Astrocyte of the hippocampus (primary cell): ENCODE measurements at regions not wholly inside any gene's neighbourhood (a gene's known extent, or its start where the extent isn't known, plus 50 kb on each side); places are given as distances from the start of the nearest gene placed in this dataset.
"Not testable (repeated sequence)": the region's sequence is repeated elsewhere in the genome, so short reads cannot be mapped to it uniquely, and the experiment has no call there.

Experiments used
- DNase-seq: peaks from one replicate; pipeline ENCODE4 v3.0.0; 2011; ENCODE audit warnings: low read depth, low spot score

DNA sequence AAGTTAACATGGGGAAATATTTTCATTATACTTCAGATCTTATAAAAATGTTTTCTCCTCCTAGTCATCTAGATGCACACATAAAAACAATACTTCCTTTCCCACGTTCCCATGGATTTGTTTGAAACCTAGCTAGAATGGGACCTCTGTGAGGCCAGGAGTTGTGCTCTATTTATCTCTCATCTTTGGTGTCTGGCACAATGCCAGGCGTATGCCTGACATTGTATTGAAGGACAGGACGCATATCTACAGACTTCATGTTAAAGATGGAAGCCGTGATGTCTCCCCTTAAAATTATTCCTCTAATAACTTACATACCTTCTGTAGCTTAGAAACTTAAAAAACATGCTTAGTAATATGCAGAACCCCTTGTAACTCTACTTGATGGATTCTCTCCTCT, 394.5 kb upstream of the FAT1 start:
- no peak for DNase-seq

DNA sequence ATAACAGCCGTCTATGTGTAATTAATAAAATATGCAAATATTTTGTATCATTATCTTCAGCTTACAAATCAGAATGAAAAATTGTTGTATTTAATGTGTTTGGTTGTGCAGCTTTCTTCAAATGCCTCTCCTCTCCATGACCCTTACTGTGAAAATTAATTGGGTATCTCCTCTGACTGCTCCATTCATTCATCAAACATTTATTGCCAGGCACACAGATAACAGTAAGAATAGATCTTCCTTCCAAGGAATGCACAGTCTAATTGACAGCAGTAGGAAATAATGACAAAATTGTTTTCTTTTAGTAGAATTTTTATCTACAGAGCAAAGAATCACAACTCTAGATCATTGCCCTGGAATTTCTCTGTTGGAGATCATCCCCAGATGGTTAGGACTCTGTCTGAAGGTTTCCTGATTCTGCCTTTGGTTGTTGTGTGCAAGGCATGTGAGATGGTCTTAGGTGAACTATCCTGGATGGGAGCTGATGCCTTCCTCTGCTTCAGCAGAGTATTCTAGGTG, 395.0 kb upstream of the FAT1 start:
- DNase-seq: no peak

DNA sequence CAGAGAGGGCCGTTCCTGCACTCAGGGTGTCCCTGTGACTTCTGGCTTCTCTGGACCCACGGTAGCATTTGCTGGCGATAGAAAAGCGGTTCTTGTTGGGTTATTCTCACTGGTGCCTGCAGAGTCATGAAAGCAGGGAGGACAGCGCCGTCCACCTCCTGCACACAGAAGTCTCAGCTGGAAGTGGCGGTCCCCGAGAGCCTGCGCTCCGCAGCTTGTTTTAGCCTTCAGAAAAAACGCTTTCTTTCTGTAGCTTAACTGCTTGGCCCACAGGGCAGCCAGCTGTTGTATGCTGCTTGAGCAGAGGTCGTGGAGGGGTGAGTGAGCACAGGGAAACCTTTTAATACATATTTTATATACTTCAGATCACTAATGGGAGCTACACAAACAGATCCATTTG, 400.7 kb upstream of the FAT1 start:
- DNase-seq: no peak

DNA sequence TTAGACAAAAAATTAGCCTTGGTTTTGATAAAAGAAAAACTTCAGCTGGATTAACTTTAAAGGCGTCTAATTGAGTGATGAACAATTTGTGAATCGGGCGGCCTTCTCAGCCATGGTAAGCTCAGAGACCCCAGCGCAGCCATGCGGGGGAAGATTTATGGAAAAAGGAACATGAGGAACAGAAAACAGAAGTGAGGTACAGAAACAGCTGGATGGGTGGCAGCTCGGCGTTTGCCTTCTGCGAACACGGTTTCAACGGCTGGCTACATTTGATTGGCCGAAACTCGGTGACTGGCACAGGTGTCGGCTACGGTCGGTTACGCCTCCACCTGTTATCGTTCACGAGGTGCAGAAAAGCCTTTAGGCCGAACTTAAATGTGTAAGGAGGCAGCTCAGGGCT, 401.4 kb upstream of the FAT1 start:
- DNase-seq: no peak

- no peak for DNase-seq
Measured at GRCh38 chr4:187127456-187127855, 403.8 kb upstream of the FAT1 start.

GRCh38 chr4:187128222-187128621, 404.6 kb upstream of the FAT1 start:
- DNase-seq: peak; percentile 53

DNA sequence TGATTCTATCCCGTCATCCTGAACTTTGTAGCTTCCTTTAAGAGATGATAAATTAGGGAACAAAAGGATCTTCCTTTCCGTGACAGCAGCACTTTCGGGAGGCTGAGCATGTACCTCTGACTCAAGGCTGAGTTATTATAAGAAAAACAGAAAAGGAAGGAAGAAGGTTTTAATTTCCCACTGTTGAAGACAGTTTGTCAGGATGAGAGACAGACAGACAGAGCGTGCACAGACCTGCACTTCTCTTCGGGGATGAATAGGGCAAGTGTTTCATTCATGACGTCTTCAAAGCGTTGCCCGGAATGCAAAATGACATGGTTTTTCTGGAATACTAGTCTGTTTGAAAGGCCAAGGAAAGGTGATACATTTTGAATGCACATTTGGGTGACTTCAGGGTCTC, 405.3 kb upstream of the FAT1 start:
- DNase-seq: peak; percentile 40

DNA sequence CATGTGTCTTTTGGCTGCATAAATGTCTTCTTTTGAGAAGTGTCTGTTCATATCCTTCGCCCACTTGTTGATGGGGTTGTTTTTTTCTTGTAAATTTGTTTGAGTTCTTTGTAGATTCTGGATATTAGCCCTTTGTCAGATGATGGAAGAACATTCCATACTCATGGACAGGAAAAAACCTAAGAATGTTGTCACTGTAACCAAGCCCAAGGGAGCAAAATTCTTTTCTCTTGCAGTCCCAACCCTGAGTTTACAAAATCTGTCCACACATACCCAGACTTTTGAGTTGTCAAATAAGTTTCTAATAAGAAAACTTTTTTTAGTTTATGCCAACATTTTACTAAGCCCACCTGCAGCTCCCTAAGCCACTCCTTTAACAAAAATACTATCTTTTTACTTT, 408.2 kb upstream of the FAT1 start:
- DNase-seq: not testable (repeated sequence)

DNA sequence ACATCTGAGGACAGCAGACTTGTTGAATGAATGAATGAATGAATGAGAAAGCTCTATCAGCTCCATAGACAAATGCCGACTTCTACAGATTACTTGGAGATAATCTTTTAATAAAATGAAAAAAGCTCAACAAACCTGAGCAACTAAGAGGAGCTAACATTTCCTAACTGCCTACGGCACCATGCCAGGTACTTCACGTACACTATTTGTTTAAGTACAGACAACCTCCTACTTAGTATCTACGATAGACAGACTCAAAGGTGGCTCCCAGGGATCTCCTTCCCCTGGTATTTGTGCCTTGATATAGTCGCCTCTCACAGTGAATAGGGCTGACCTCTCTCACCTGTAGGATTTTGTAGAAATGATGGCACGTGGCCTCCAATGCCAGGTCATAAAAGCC, 412.2 kb upstream of the FAT1 start:
- DNase-seq: no peak

- no peak for DNase-seq
Measured at GRCh38 chr4:187139141-187139540, 415.5 kb upstream of the FAT1 start.

DNA sequence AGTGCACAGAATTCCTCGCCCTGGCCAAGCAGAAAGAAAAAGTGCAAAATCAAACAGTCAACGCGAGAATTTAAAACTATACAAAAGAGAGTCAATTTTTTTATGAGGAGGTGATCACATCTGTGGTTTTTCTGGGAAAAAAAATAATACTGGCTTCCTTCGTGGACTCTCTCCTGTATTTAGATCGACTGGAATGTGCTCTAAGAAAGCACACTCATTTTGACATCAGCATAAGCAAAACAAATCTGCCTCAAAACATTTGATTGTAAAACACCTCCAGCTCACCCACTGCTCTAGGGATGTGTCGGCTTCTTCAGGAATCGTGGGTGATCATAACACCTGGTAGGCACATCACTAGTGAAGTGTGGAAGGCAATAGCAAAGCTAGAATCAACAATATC, 417.4 kb upstream of the FAT1 start:
- peak; percentile 27 for DNase-seq

DNA sequence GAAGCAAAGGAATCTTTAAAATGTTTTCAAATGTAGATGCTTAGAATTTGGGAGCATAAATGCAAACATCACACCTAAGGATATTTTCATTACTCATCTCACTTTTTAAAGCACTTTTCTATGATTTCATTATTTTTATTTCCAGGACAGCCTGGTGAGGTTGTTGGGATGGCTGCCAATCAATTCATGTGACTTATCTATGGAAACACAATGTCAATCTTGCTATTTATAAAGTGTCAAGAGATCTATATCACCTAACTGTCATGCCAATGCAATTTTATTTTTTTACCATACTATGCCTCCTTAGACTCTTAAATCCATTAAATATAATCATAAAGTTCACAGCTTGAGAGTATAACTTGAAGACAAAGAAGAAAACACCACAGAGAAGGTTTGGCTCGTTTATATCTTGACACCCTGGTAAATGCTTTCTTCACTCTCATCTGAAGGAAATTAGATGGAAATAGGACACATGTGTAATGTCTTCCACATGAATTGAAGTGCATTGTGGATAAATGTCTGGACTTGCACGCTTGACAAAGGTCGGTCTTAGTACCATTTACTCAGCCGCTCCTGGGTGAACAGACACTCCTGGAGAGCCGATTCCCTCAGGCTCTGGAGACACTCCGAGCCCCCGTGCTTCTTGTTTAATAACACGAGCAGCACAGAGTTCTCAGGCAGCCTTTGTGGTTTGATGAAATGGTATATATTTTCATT, 425.7 kb upstream of the FAT1 start:
- DNase-seq: no peak

DNA sequence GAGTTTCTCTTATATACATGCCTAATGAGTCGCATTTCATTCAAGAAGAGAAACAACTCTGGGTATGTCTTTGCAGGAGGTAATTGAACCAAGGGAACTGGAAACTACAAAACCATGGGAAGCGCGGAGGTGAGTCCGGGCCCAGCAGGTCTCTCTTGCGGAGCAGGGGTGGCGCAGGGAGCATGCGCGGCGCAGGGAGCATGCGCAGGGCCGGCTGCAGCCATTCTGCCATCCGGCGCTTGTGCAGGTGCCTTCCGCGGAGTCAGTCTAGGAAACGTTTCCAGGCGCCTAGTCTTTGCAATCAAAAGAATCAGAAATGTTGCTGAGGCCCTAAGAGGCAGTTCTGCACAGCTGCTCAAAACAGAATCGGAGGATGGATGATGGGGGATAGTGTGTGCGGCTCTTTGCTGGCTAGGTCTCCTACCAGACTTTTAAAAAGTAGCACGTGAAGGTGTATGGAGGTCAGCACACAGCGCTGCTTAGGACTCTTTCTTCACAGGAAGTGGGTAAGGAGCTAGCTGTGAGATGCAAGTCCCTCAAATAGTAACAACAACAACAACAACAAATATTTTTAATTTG, 433.8 kb upstream of the FAT1 start:
- DNase-seq: no peak

- DNase-seq: no peak
Measured at GRCh38 chr4:187158003-187158402, 434.3 kb upstream of the FAT1 start.

DNA sequence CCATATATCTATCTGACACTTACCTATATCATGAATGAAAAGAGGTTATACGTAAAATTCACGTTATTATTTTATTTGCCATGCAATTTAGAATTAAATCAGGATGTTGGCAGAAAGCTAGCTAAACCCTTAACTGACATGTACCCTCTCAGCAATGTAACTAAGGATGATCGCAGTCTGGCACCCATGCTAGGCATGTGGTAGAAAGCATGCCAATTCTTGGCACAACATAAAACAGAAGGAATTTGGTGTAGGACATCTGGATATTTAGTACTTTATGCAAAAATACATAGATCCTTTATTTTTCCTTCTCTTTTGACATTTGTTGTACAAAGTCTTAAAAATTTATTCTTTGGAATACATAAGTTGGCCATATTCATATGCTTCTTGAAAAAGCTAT, 436.8 kb upstream of the FAT1 start:
- DNase-seq: no peak

DNA sequence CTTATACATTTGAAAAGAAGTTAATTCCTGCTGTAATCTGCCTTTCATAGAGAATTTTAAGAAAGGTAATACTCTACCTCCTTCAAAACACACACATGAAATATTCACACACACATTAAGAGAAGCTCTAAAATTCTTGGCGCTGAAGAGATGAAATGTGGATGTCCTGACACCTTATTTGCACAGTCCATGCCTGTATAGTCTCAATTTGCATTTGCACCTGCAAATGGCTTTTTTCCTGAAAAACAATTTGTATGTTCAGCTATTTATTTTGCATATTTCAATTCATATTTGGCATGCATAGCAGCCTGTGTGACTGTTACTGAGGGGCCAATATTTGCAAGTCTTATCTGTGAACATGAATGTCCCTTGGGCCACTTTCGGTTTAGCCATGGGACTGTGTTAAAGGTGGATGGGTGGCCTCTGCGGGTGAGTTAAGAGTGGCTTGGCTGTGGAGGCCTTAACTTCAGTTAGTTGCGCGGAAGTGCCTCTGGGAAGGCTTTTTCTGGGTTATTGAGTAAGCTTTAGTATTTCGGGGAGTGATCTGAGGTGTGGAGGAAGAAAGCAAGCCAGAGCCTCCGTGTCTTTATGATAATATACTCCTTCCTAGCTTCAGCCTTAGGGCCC, 443.3 kb upstream of the FAT1 start:
- DNase-seq: no peak

DNA sequence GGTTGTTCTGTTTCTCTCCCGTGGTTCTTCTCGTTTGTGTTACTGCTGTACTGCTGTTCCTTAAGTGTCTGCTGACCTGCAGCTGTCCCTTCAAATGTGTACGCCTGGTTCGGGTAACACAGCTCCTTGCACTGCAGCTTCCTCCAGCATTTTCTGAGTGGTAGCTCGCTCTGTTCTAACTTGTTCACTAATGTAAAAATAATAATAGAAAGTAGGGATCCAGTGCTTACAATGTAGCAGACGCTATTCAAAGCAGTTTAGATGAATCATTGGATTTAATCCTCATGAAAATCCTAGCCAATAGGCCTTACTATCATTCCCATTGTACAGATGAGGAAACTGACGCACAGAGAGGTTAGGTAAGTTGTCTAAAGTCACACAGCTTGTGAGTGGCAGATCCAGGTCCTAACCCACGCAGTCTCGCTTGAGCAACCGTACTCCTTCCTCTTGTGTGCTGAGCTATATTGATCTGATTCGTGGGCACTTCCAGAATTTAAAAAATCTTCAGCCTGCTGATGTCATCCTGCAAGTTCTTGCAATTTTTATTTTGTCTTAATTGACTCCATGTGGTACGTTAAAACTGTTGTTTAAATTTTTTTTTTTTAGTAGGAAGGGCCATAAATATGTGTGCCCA, 448.2 kb upstream of the FAT1 start:
- DNase-seq: peak; percentile 15

DNA sequence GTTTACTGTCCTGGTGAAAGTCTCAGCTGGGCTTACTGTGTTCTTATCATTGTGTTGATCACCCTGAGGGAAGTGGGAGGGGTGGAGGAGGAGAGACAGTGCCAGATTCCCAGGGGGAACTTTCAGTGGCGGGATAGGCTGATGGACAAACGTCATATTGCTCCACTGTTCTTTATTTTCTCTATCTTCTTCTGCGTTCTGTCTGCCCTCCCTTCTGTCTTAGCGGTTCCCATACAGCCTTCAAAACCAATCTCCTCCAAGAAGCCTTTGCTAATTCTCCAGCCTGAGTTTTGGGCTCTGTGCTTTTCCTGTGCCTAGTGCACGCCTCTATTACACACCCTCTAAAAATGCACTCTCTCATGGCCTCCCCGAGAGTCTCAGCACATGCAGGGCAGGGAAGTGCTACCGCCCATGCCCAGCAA, 448.7 kb upstream of the FAT1 start:
- DNase-seq: peak; percentile 70

DNA sequence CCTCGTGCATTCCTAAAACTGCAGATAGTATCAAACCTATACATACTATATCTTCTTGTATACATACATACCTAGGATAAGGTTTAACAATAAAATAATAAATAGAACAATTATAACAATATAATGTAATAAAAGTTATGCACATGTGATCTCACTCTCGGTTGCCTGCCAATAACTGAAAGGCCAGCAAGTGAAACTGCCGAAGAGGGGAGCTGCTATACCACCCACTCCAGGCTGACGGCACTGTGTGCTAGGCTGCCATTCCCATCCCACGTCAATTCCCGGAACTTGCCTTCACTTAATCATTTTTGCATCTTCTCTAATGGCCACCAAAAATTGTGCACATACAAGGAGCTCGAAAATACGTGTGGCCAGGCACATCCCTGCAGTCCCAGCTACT, 451.1 kb upstream of the FAT1 start:
- no peak for DNase-seq

GRCh38 chr4:187175197-187175596, 451.5 kb upstream of the FAT1 start:
- DNase-seq: no peak

GRCh38 chr4:187176261-187176910, 452.7 kb upstream of the FAT1 start:
- no peak for DNase-seq

DNA sequence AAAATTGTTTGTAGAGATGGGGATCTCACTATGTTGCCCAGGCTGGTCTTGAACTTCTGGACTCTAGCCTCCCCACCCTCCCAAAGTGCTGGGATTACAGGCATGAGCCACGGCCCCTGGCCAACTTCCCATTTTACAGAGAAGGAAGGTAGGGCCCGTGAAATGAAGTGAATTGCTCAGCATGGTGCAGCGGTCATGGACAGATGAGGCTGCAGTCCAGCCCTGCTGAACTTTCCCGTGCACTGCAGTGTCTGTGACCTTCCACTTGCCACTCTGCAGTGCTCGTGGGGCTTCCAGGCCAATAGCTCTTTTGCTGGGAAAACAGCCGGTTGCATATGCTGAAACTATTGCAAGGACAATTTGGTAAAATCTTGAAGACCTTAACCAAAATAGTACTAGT, 454.4 kb upstream of the FAT1 start:
- no peak for DNase-seq
